HCT116 (cell line): ENCODE measurements at regions not wholly inside any gene's neighbourhood (a gene's known extent, or its start where the extent isn't known, plus 50 kb on each side); places are given as distances from the start of the nearest gene placed in this dataset.

Experiments
- ATAC-seq: fragments of 200-7000 bp; cut with Tn5 transposase; 2 replicates; pipeline ENCODE4 v1.9.1; 2020; ENCODE audit warnings: mild to moderate bottlenecking, moderate library complexity
- BruUV-seq: library from RNA; stranded (reverse); fragments of 400-500 nt; replicated peaks from 2 replicates; lab custom pipeline; 2021; lab: Mats Ljungman, UMichigan
- CTCF ChIA-PET: fragments of 300-600 bp; sonication (Branson Sonifier 250); formaldehyde crosslinking; loops from one replicate; lab custom pipeline; 2021; ENCODE audit warnings: antibody characterized with exemption; lab: Charles Lee
- POLR2A ChIA-PET: fragments of 300-600, 350-600 bp; sonication (Branson Sonifier 250); formaldehyde crosslinking; loops from one replicate; lab custom pipeline; 2021; ENCODE audit warnings: antibody characterized with exemption; lab: Charles Lee
- RAD21 ChIA-PET, 2 experiments: fragments of 300-600 bp; sonication (Branson Sonifier 250); formaldehyde crosslinking; loops; one replicate each; lab custom pipeline; 2023; ENCODE audit warnings: low total read pairs in 2 of 2; ENCODE audit not compliant: uncharacterized antibody in 2 of 2, unreplicated experiment in 2 of 2, low non-redundant PET in 1 of 2; lab: Charles Lee
- DNase-seq: peaks from one replicate; pipeline ENCODE4 v3.0.0-alpha.2; 2010; ENCODE audit warnings: low read depth, low spot score
- H2AFZ ChIP-seq: fragments of 200-600 bp; shearing (Covaris generic), sonication (generic); 2 replicates; pipeline ENCODE4 v1.6.1; 2017; ENCODE audit warnings: low read depth, mixed run types, mixed read lengths, antibody characterized with exemption, low read length; ENCODE audit not compliant: poor library complexity, severe bottlenecking
- H3K27ac ChIP-seq: 2 replicates; pipeline ENCODE4 v1.5.1; 2012; ENCODE audit warnings: low read depth, low read length
- H3K27me3 ChIP-seq: fragments of 200-600 bp; sonication (generic); 2 replicates; pipeline ENCODE4 v1.6.1; 2016; ENCODE audit warnings: mixed run types, low read length, mixed read lengths; ENCODE audit not compliant: insufficient read depth
- H3K36me3 ChIP-seq, 2 experiments: fragments of 200-500 bp in 1 of 2; fragments of 200-600 bp in 1 of 2; sonication (Bioruptor generic) in 1 of 2; sonication (generic) in 1 of 2; 2 replicates each; pipeline versions ENCODE4 v1.5.1 to v1.6.1; 2014 to 2016; ENCODE audit warnings: low read length in 2 of 2, inconsistent platforms in 1 of 2, mixed read lengths in 1 of 2, mixed run types in 1 of 2; ENCODE audit not compliant: insufficient read depth in 2 of 2, control insufficient read depth in 1 of 2
- H3K4me1 ChIP-seq, 2 experiments: fragments of 200-600 bp in 1 of 2; sonication (generic) in 1 of 2; 2 replicates each; pipeline versions ENCODE4 v1.5.1 to v1.6.1; 2012 to 2017; ENCODE audit warnings: low read length in 2 of 2, inconsistent platforms in 1 of 2, mild to moderate bottlenecking in 1 of 2, mixed read lengths in 1 of 2, mixed run types in 1 of 2, moderate library complexity in 1 of 2; ENCODE audit not compliant: insufficient read depth in 2 of 2, control insufficient read depth in 1 of 2
- H3K4me2 ChIP-seq: fragments of 200-600 bp; sonication (generic); 2 replicates; pipeline ENCODE4 v1.6.1; 2017; ENCODE audit warnings: mixed run types, low read length, mixed read lengths
- H3K4me3 ChIP-seq, 2 experiments: fragments of 200-600 bp in 1 of 2; sonication (generic) in 1 of 2; replicated peaks in 1 of 2; 2 replicates each; pipeline ENCODE4 v1.5.1; 2011 to 2016; ENCODE audit warnings: low read length in 2 of 2, control low read depth in 1 of 2, low read depth in 1 of 2, mild to moderate bottlenecking in 1 of 2, mixed read lengths in 1 of 2, mixed run types in 1 of 2
- H3K79me2 ChIP-seq: fragments of 200-600 bp; sonication (generic); 2 replicates; pipeline ENCODE4 v1.6.1; 2017; ENCODE audit warnings: mild to moderate bottlenecking, mixed run types, low read length, moderate library complexity, mixed read lengths; ENCODE audit not compliant: insufficient read depth
- H3K9ac ChIP-seq: fragments of 200-600 bp; sonication (generic); 2 replicates; pipeline ENCODE4 v1.6.1; 2016; ENCODE audit warnings: low read length, mixed read lengths
- H3K9me2 ChIP-seq: fragments of 200-600 bp; sonication (generic), shearing (Covaris generic); 2 replicates; pipeline ENCODE4 v1.6.1; 2017; ENCODE audit warnings: mixed run types, mild to moderate bottlenecking, moderate library complexity; ENCODE audit not compliant: insufficient read depth
- H3K9me3 ChIP-seq, 2 experiments: fragments of 200-500 bp in 1 of 2; fragments of 200-600 bp in 1 of 2; sonication (Bioruptor generic) in 1 of 2; sonication (generic) in 1 of 2; 2 replicates each; pipeline ENCODE4 v1.6.1; 2014 to 2017; ENCODE audit warnings: low read length in 2 of 2, mixed read lengths in 2 of 2, inconsistent platforms in 1 of 2, low read depth in 1 of 2, mild to moderate bottlenecking in 1 of 2, mixed run types in 1 of 2, moderate library complexity in 1 of 2; ENCODE audit not compliant: control insufficient read depth in 1 of 2, insufficient read depth in 1 of 2
- H4K20me1 ChIP-seq: fragments of 200-600 bp; sonication (generic), shearing (Covaris generic); 2 replicates; pipeline ENCODE4 v1.6.1; 2017; ENCODE audit warnings: mixed run types, mild to moderate bottlenecking, moderate library complexity; ENCODE audit not compliant: insufficient read depth
- CEBPB ChIP-seq: IDR thresholded peaks from 2 replicates; pipeline ENCODE4 v1.6.1; 2012; ENCODE audit warnings: low read depth
- CTCF ChIP-seq, 3 experiments: fragments of 200-600 bp in 1 of 3; sonication (generic) in 1 of 3; IDR thresholded peaks in 2 of 3; conservative IDR thresholded peaks in 1 of 3; 2 replicates each; pipeline ENCODE4 v1.5.1; 2012 to 2017; ENCODE audit warnings: low read depth in 2 of 3, low read length in 2 of 3, antibody characterized with exemption in 1 of 3, borderline replicate concordance in 1 of 3, control low read depth in 1 of 3, mild to moderate bottlenecking in 1 of 3, mixed read lengths in 1 of 3, mixed run types in 1 of 3, moderate library complexity in 1 of 3; ENCODE audit not compliant: insufficient read depth in 1 of 3
- EGR1 ChIP-seq: IDR thresholded peaks from 2 replicates; pipeline ENCODE4 v1.6.1; 2012; ENCODE audit warnings: low read depth
- ELF1 ChIP-seq: IDR thresholded peaks from 2 replicates; pipeline ENCODE4 v1.6.1; 2012; ENCODE audit warnings: low read depth, borderline replicate concordance
- EZH2 ChIP-seq: fragments of 200-600 bp; sonication (generic); IDR thresholded peaks from 2 replicates; pipeline ENCODE4 v1.6.1; 2017; ENCODE audit warnings: antibody characterized with exemption, mixed run types
- EZH2phosphoT487 ChIP-seq: fragments of 200-600 bp; IDR thresholded peaks from 2 replicates; pipeline ENCODE4 v1.6.1; 2018; ENCODE audit warnings: antibody characterized with exemption, borderline replicate concordance
- FOSL1 ChIP-seq: IDR thresholded peaks from 2 replicates; pipeline ENCODE4 v1.6.1; 2012; ENCODE audit warnings: low read depth
- JUND ChIP-seq: IDR thresholded peaks from 2 replicates; pipeline ENCODE4 v1.6.1; 2012
- POLR2AphosphoS5 ChIP-seq: IDR thresholded peaks from 2 replicates; pipeline ENCODE4 v1.6.1; 2011; ENCODE audit warnings: mild to moderate bottlenecking, low read depth, low read length, moderate library complexity
- RAD21 ChIP-seq: IDR thresholded peaks from 2 replicates; pipeline ENCODE4 v1.6.1; 2012; ENCODE audit warnings: low read depth, mild to moderate bottlenecking
- REST ChIP-seq: IDR thresholded peaks from 2 replicates; pipeline ENCODE4 v1.6.1; 2012; ENCODE audit warnings: low read depth
- SIN3A ChIP-seq: IDR thresholded peaks from 2 replicates; pipeline ENCODE4 v1.6.1; 2012; ENCODE audit warnings: low read depth
- SRF ChIP-seq: IDR thresholded peaks from 2 replicates; pipeline ENCODE4 v1.6.1; 2012; ENCODE audit warnings: low read depth
- intact Hi-C: fragments of 100-400 bp; cut with micrococcal nuclease; formaldehyde crosslinking; loops from 2 replicates; pipeline ENCODE4 v1.10.0; 2022
- TF ChIP-seq, protein P1 (sequence below): IDR thresholded peaks from 2 replicates; pipeline ENCODE4 v1.6.1; 2012

DNA sequence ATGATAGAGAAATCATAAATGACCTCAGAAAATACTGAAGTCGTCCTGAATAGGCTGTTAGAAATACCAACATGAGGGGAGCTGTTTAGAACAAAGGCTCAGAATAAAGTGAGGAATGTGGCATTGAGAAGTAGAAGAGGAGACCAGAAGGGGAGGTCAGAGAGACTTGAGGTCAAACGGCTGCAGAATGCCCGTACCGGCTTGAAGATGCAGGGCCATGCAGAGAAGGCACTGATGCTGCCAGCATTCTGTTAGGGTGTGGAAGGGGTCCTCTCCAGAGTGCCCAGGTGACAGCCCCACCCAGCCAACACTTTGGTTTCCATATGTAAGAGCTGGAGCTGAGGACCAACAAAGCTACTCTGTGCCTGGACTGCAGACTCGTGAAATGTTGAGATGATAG lies 570.9 kb downstream of the CDH26 start:
- no peaks in the 10 kb centered on the region; a peak in 1 of 4 replicates for H3K36me3 ChIP-seq
- H3K4me2 ChIP-seq, result no peak overlapping the region
- no peak overlapping the region for H3K4me3 ChIP-seq
- no peak overlapping the region for H3K9ac ChIP-seq
- TF ChIP-seq SRF, result no peak
- TF ChIP-seq REST, result no peak
- TF ChIP-seq ELF1, result no peak
- no peak for TF ChIP-seq EGR1
- no peak for TF ChIP-seq RAD21
- TF ChIP-seq SIN3A, result no peak
- TF ChIP-seq EZH2, result no peak
- TF ChIP-seq POLR2AphosphoS5, result no peak
- no peak for TF ChIP-seq CTCF (IDR thresholded peaks at IDR 0.05 in 2 of 3, conservative IDR thresholded peaks at IDR 0.05 in 1 of 3; ENCODE audit: borderline replicate concordance in 1 of 3, insufficient read depth in 1 of 3, low read depth in 2 of 3, low read length in 2 of 3)
- no peak for TF ChIP-seq CEBPB
- no peak for TF ChIP-seq FOSL1
- no peak for TF ChIP-seq EZH2phosphoT487
- no peak for TF ChIP-seq JUND
- TF ChIP-seq, protein P1, sequence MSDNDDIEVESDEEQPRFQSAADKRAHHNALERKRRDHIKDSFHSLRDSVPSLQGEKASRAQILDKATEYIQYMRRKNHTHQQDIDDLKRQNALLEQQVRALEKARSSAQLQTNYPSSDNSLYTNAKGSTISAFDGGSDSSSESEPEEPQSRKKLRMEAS, result no peak
- intact Hi-C loops, result no loop called here
- H3K9me3 ChIP-seq, result peaks cover 12 to 30% of the 10 kb centered on the region in 2 experiments; a peak in 2 of 4 replicates
- CTCF ChIA-PET, result no interaction called here
- no peaks in the 10 kb centered on the region for H3K4me1 ChIP-seq
- no peaks in the 10 kb centered on the region for H3K9me2 ChIP-seq
- RAD21 ChIA-PET, result no interaction called here
- DNase-seq (no peak), ATAC-seq (no peak)
- no TSS peak for BruUV-seq
- H3K27ac ChIP-seq, result no peak overlapping the region
- no peak overlapping the region for H2AFZ ChIP-seq
- H3K27me3 ChIP-seq, result no peaks in the 10 kb centered on the region
- POLR2A ChIA-PET, result no interaction called here
- no peaks in the 10 kb centered on the region for H3K79me2 ChIP-seq
- H4K20me1 ChIP-seq, result no peaks in the 10 kb centered on the region
